H1 (cell line): ENCODE measurements at regions not wholly inside any gene's neighbourhood (a gene's known extent, or its start where the extent isn't known, plus 50 kb on each side); places are given as distances from the start of the nearest gene placed in this dataset.

Source experiments
- CTCF ChIA-PET: fragments of 300-600 bp; sonication (Branson Sonifier 250); formaldehyde crosslinking; loops from one replicate; lab custom pipeline; 2021; ENCODE audit not compliant: partially characterized antibody; lab: Charles Lee
- POLR2A ChIA-PET: fragments of 300-600 bp; sonication (Branson Sonifier 250); formaldehyde crosslinking; loops from one replicate; lab custom pipeline; 2021; ENCODE audit warnings: inconsistent platforms; ENCODE audit not compliant: partially characterized antibody; lab: Charles Lee
- DNase-seq, 2 experiments: peaks; one replicate each; pipeline versions ENCODE4 v3.0.0 to v3.0.0-alpha.2; 2010 to 2022; ENCODE audit warnings: low spot score in 2 of 2, low read depth in 1 of 2, mixed read lengths in 1 of 2
- FAIRE-seq: peaks from 2 replicates; lab custom pipeline; 2011; peaks lifted over from hg19 to GRCh38; lab: Jason Lieb, UNC
- H2AFZ ChIP-seq: 2 replicates; pipeline ENCODE4 v1.8.1; 2012; ENCODE audit warnings: low read length, inconsistent platforms
- H2AK5ac ChIP-seq: 2 replicates; pipeline ENCODE4 v1.6.1; 2013; ENCODE audit warnings: low read depth, low read length
- H2BK120ac ChIP-seq: replicated peaks from 2 replicates; pipeline ENCODE3; 2013; ENCODE audit warnings: low read depth, low read length, inconsistent platforms
- H2BK12ac ChIP-seq: 2 replicates; pipeline ENCODE4 v1.6.1; 2013; ENCODE audit warnings: low read depth, low read length
- H2BK15ac ChIP-seq: 2 replicates; pipeline ENCODE4 v1.6.1; 2013; ENCODE audit warnings: low read length
- H2BK20ac ChIP-seq: 2 replicates; pipeline ENCODE4 v1.6.1; 2013; ENCODE audit warnings: low read length
- H2BK5ac ChIP-seq: 2 replicates; pipeline ENCODE4 v1.6.1; 2013; ENCODE audit warnings: low read depth, low read length
- H3K14ac ChIP-seq: 2 replicates; pipeline ENCODE4 v1.6.1; 2013; ENCODE audit warnings: inconsistent platforms; ENCODE audit not compliant: insufficient read length
- H3K18ac ChIP-seq: 2 replicates; pipeline ENCODE4 v1.6.1; 2013; ENCODE audit warnings: low read length; ENCODE audit errors: extremely low read depth
- H3K23ac ChIP-seq: 2 replicates; pipeline ENCODE4 v1.6.1; 2013; ENCODE audit warnings: inconsistent platforms; ENCODE audit not compliant: insufficient read length
- H3K23me2 ChIP-seq: 2 replicates; pipeline ENCODE4 v1.6.1; 2013; ENCODE audit warnings: low read depth, low read length
- H3K27ac ChIP-seq: 2 replicates; pipeline ENCODE4 v1.6.1; 2011; ENCODE audit warnings: low read depth, low read length, inconsistent platforms
- H3K27me3 ChIP-seq, 4 experiments: replicated peaks in 1 of 4; 1 replicate in 1 of 4; 2 replicates in 3 of 4; pipeline versions ENCODE4 v1.6.1 to v1.8.1; 2011 to 2013; ENCODE audit warnings: low read length in 3 of 4, mild to moderate bottlenecking in 3 of 4, inconsistent platforms in 2 of 4, mixed read lengths in 2 of 4, moderate library complexity in 1 of 4; ENCODE audit not compliant: control insufficient read depth in 3 of 4, insufficient read depth in 3 of 4; ENCODE audit errors: extremely low read depth in 1 of 4
- H3K36me3 ChIP-seq, 4 experiments: 2 replicates each; pipeline versions ENCODE4 v1.6.1 to v1.8.1; 2011 to 2013; ENCODE audit warnings: mild to moderate bottlenecking in 4 of 4, low read length in 3 of 4, moderate library complexity in 2 of 4, control low read depth in 1 of 4, inconsistent platforms in 1 of 4; ENCODE audit not compliant: insufficient read depth in 4 of 4, control insufficient read depth in 2 of 4
- H3K4ac ChIP-seq: replicated peaks from 2 replicates; pipeline ENCODE3; 2013; ENCODE audit warnings: low read length, low read depth, mixed read lengths, inconsistent platforms; ENCODE audit not compliant: insufficient read length
- H3K4me1 ChIP-seq, 4 experiments: replicated peaks in 1 of 4; 1 replicate in 1 of 4; 2 replicates in 3 of 4; pipeline versions ENCODE4 v1.6.1 to v1.8.1; 2011 to 2013; ENCODE audit warnings: low read length in 3 of 4, inconsistent platforms in 2 of 4, mixed read lengths in 1 of 4; ENCODE audit not compliant: insufficient read depth in 4 of 4, control insufficient read depth in 3 of 4
- H3K4me2 ChIP-seq, 2 experiments: 2 replicates each; pipeline versions ENCODE4 v1.6.1 to v1.8.1; 2011 to 2013; ENCODE audit warnings: low read depth in 2 of 2, low read length in 2 of 2, control low read depth in 1 of 2, inconsistent platforms in 1 of 2, mild to moderate bottlenecking in 1 of 2; ENCODE audit not compliant: insufficient read depth in 1 of 2
- H3K4me3 ChIP-seq, 4 experiments: fragments of 200-600, 300-600 bp in 1 of 4; sonication (generic), shearing (Covaris generic), sonication (Bioruptor Twin) in 1 of 4; 2 replicates each; pipeline versions ENCODE4 v1.5.1 to v1.8.1; 2011 to 2016; ENCODE audit warnings: low read length in 4 of 4, low read depth in 3 of 4, control low read depth in 2 of 4, inconsistent platforms in 2 of 4, mild to moderate bottlenecking in 2 of 4, mixed read lengths in 1 of 4, moderate library complexity in 1 of 4; ENCODE audit not compliant: insufficient read depth in 2 of 4; ENCODE audit errors: extremely low read depth in 1 of 4
- H3K56ac ChIP-seq: replicated peaks from 2 replicates; pipeline ENCODE3; 2013; ENCODE audit warnings: low read depth, mild to moderate bottlenecking, mixed read lengths, low read length, inconsistent platforms; ENCODE audit not compliant: insufficient read length
- H3K79me1 ChIP-seq: 2 replicates; pipeline ENCODE4 v1.6.1; 2013; ENCODE audit warnings: low read depth, low read length, control low read depth
- H3K79me2 ChIP-seq, 2 experiments: 2 replicates each; pipeline versions ENCODE4 v1.6.1 to v1.8.1; 2012 to 2013; ENCODE audit warnings: low read length in 2 of 2, mild to moderate bottlenecking in 2 of 2, inconsistent platforms in 1 of 2; ENCODE audit not compliant: insufficient read depth in 2 of 2, control insufficient read depth in 1 of 2
- H3K9ac ChIP-seq, 4 experiments: replicated peaks in 1 of 4; 1 replicate in 1 of 4; 2 replicates in 3 of 4; pipeline versions ENCODE4 v1.6.1 to v1.8.1; 2011 to 2013; ENCODE audit warnings: low read depth in 3 of 4, low read length in 3 of 4, control low read depth in 2 of 4, mild to moderate bottlenecking in 2 of 4, moderate library complexity in 2 of 4, inconsistent platforms in 1 of 4; ENCODE audit errors: extremely low read depth in 1 of 4
- H3K9me3 ChIP-seq, 2 experiments: 2 replicates each; pipeline versions ENCODE4 v1.6.1 to v1.8.1; 2012 to 2013; ENCODE audit warnings: mild to moderate bottlenecking in 2 of 2, moderate library complexity in 2 of 2, control low read depth in 1 of 2, inconsistent platforms in 1 of 2, low read depth in 1 of 2, low read length in 1 of 2, mixed read lengths in 1 of 2; ENCODE audit not compliant: insufficient read depth in 2 of 2
- H4K20me1 ChIP-seq, 2 experiments: replicated peaks in 1 of 2; 2 replicates each; pipeline versions ENCODE3 to v1.8.1; 2011 to 2013; ENCODE audit warnings: inconsistent platforms in 2 of 2, low read length in 2 of 2, mild to moderate bottlenecking in 1 of 2; ENCODE audit not compliant: insufficient read depth in 2 of 2, control insufficient read depth in 1 of 2
- H4K5ac ChIP-seq: 2 replicates; pipeline ENCODE4 v1.6.1; 2013; ENCODE audit warnings: low read length, low read depth, mixed read lengths, inconsistent platforms; ENCODE audit not compliant: insufficient read length
- H4K8ac ChIP-seq: 2 replicates; pipeline ENCODE4 v1.8.0; 2013; ENCODE audit warnings: mild to moderate bottlenecking, moderate library complexity, low read length, inconsistent platforms; ENCODE audit not compliant: insufficient read depth; ENCODE audit errors: extremely low read depth
- H4K91ac ChIP-seq: replicated peaks from 2 replicates; pipeline ENCODE3; 2013; ENCODE audit warnings: low read length, mixed read lengths, inconsistent platforms; ENCODE audit not compliant: insufficient read length
- EZH2 ChIP-seq: fragments of 200-600 bp; sonication (generic); IDR thresholded peaks from 2 replicates; pipeline ENCODE4 v1.7.1; 2012; ENCODE audit warnings: low read depth, mild to moderate bottlenecking, moderate library complexity, low read length, inconsistent platforms; ENCODE audit not compliant: severe bottlenecking
- GTF2F1 ChIP-seq: IDR thresholded peaks from 2 replicates; pipeline ENCODE4 v1.6.1; 2012; ENCODE audit warnings: low read depth, low read length, improper control_type of control experiment, borderline replicate concordance
- NRF1 ChIP-seq: IDR thresholded peaks from 2 replicates; pipeline ENCODE4 v1.6.1; 2011; ENCODE audit warnings: mild to moderate bottlenecking, low read depth, low read length, improper control_type of control experiment
- POLR2AphosphoS5 ChIP-seq: IDR thresholded peaks from 2 replicates; pipeline ENCODE4 v1.6.1; 2011; ENCODE audit warnings: low read depth, low read length
- SP2 ChIP-seq: IDR thresholded peaks from 2 replicates; pipeline ENCODE4 v1.6.1; 2012; ENCODE audit warnings: mild to moderate bottlenecking, low read length, inconsistent platforms
- WGBS, 2 experiments: shearing (Covaris generic) in 1 of 2; methylation state at CpG; one replicate each; pipeline versions ENCODE4 v1.1.6 to v1.1.7; 2013 to 2015; ENCODE audit warnings: low lambda C conversion rate in 2 of 2, mixed read lengths in 2 of 2, inconsistent platforms in 1 of 2, low coverage in 1 of 2, missing lambda C conversion rate in 1 of 2; ENCODE audit not compliant: insufficient replicate concordance in 2 of 2, insufficient coverage in 1 of 2, insufficient read length in 1 of 2; ENCODE audit errors: extremely low coverage in 1 of 2, missing lambda C conversion rate in 1 of 2; 5-methylcytosine and 5-hydroxymethylcytosine counted together

- Histone ChIP-seq H3K23me2 (no peaks in the 10 kb centered on the region), H2BK15ac (no peak overlapping the region), H2BK5ac (no peak overlapping the region), H3K36me3 (no peaks in the 10 kb centered on the region), H3K14ac (no peak overlapping the region), H3K79me2 (no peaks in the 10 kb centered on the region), H2AFZ (no peak overlapping the region), H4K8ac (no peak overlapping the region), H4K20me1 (no peaks in the 10 kb centered on the region), H2BK12ac (no peak overlapping the region), H3K18ac (no peak overlapping the region), H2BK120ac (no peak overlapping the region), H2BK20ac (no peak overlapping the region), H3K23ac (no peak overlapping the region), H3K4ac (no peak overlapping the region), H3K9ac (no peak overlapping the region), H3K27me3 (no peaks in the 10 kb centered on the region), H3K79me1 (no peaks in the 10 kb centered on the region), H4K5ac (no peak overlapping the region), H3K27ac (no peak overlapping the region), H3K4me1 (no peaks in the 10 kb centered on the region), H3K4me2 (no peak overlapping the region), H3K9me3 (no peaks in the 10 kb centered on the region), H3K4me3 (no peak overlapping the region), H2AK5ac (no peak overlapping the region), H4K91ac (no peak overlapping the region), H3K56ac (no peak overlapping the region)
- DNase-seq, result no peak
- no peak for FAIRE-seq
- POLR2A ChIA-PET, result no interaction called here
- CTCF ChIA-PET, result interaction anchor here (0.8 to 1.7 kb wide), 4 partner anchors 12 to 37 kb away, joined by 3 to 5 read pairs (median 4); no protein-coding TSS in a partner anchor
- 73% methylated on average over 1 of the region's 1 CpG; no CpG with 5 or more reads in 1 of the 2 experiments for WGBS, 2 experiments
- no peak for TF ChIP-seq SP2
- no peak for TF ChIP-seq NRF1
- no peak for TF ChIP-seq GTF2F1
- TF ChIP-seq POLR2AphosphoS5, result no peak
- TF ChIP-seq EZH2, result no peak
Measured at GRCh38 chr1:199553104-199553503, 474.4 kb upstream of the NR5A2 start.
